ENCODE measurements at regions not wholly inside any gene's neighbourhood (a gene's known extent, or its start where the extent isn't known, plus 50 kb on each side); places are given as distances from the start of the nearest gene placed in this dataset.

GRCh38 chr3:8001307-8001706 is 500.3 kb upstream of the LMCD1 start:
- POLR2A ChIA-PET (ENCODE audit: low non-redundant PET) = no interaction called here
- Histone ChIP-seq H3K4me3 (ENCODE audit: low read depth, low read length, poor library complexity, severe bottlenecking) (no peak overlapping the region), H3K36me3 (ENCODE audit: insufficient read depth, low read length, poor library complexity, severe bottlenecking) (no peaks in the 10 kb centered on the region), H3K27me3 (replicated peaks; ENCODE audit: insufficient read depth, low read depth, low read length, poor library complexity) (peaks cover 8% of the 10 kb centered on the region), H3K27ac (ENCODE audit: low read depth, low read length, poor library complexity, severe bottlenecking) (no peak overlapping the region), H3K9me3 (ENCODE audit: low read depth, low read length, poor library complexity, severe bottlenecking) (no peaks in the 10 kb centered on the region), H3K4me1 (ENCODE audit: insufficient read depth, low read length, poor library complexity, severe bottlenecking) (no peaks in the 10 kb centered on the region)
- no peak for TF ChIP-seq CTCF (conservative IDR thresholded peaks at IDR 0.05; ENCODE audit: low read depth, low read length)
- no peak for TF ChIP-seq EZH2 (IDR thresholded peaks at IDR 0.05; ENCODE audit: borderline replicate concordance, low read depth, low read length, poor library complexity, severe bottlenecking)
- no peak for DNase-seq (ENCODE audit: low spot score)
- CTCF ChIA-PET = no interaction called here
- no TSS peak for BruUV-seq (replicated peaks)
- intact Hi-C loops (cut with micrococcal nuclease; ENCODE audit: unreplicated experiment) = no loop called here

DNA sequence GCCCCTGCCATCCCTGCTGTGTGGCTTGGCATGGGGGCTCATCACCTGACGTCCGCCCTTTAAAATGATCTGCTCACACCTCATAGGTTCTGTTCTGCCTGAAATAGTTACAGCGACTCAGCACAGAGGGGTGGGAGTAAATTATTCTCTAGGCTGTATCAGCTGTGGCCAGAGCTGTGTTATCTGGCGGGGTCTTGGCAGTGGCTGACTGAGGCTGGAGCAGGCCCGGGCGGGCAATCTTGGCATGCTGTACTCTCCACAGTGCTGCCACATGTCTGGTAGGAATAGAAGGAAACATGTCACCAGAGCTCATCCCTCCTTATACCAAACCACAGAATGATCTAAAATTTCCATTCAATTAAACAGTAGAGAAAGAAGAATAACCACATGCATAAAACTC is 499.9 kb upstream of the LMCD1 start:
- H3K4me1 ChIP-seq (ENCODE audit: insufficient read depth, low read length, poor library complexity, severe bottlenecking) = no peaks in the 10 kb centered on the region
- TF ChIP-seq EZH2 (IDR thresholded peaks at IDR 0.05; ENCODE audit: borderline replicate concordance, low read depth, low read length, poor library complexity, severe bottlenecking) (no peak), CTCF (conservative IDR thresholded peaks at IDR 0.05; ENCODE audit: low read depth, low read length) (no peak)
- no TSS peak for BruUV-seq (replicated peaks)
- H3K4me3 ChIP-seq (ENCODE audit: low read depth, low read length, poor library complexity, severe bottlenecking) = no peak overlapping the region
- ChIA-PET CTCF (no interaction called here), POLR2A (ENCODE audit: low non-redundant PET) (no interaction called here)
- intact Hi-C loops (cut with micrococcal nuclease; ENCODE audit: unreplicated experiment) = no loop called here
- H3K9me3 ChIP-seq (ENCODE audit: low read depth, low read length, poor library complexity, severe bottlenecking) = no peaks in the 10 kb centered on the region
- H3K27ac ChIP-seq (ENCODE audit: low read depth, low read length, poor library complexity, severe bottlenecking) = no peak overlapping the region
- H3K36me3 ChIP-seq (ENCODE audit: insufficient read depth, low read length, poor library complexity, severe bottlenecking) = no peaks in the 10 kb centered on the region
- DNase-seq (ENCODE audit: low spot score) = no peak
- peaks cover 8% of the 10 kb centered on the region for H3K27me3 ChIP-seq (replicated peaks; ENCODE audit: insufficient read depth, low read depth, low read length, poor library complexity)

GRCh38 chr3:8011902-8012301 is 489.7 kb upstream of the LMCD1 start:
- H3K4me3 ChIP-seq (ENCODE audit: low read depth, low read length, poor library complexity, severe bottlenecking) = no peak overlapping the region
- no peaks in the 10 kb centered on the region for H3K9me3 ChIP-seq (ENCODE audit: low read depth, low read length, poor library complexity, severe bottlenecking)
- H3K4me1 ChIP-seq (ENCODE audit: insufficient read depth, low read length, poor library complexity, severe bottlenecking) = no peaks in the 10 kb centered on the region
- no peak for DNase-seq (ENCODE audit: low spot score)
- no peak for TF ChIP-seq CTCF (conservative IDR thresholded peaks at IDR 0.05; ENCODE audit: low read depth, low read length)
- no peak for TF ChIP-seq EZH2 (IDR thresholded peaks at IDR 0.05; ENCODE audit: borderline replicate concordance, low read depth, low read length, poor library complexity, severe bottlenecking)
- ChIA-PET CTCF (no interaction called here), POLR2A (ENCODE audit: low non-redundant PET) (no interaction called here)
- H3K27ac ChIP-seq (ENCODE audit: low read depth, low read length, poor library complexity, severe bottlenecking) = no peak overlapping the region
- H3K36me3 ChIP-seq (ENCODE audit: insufficient read depth, low read length, poor library complexity, severe bottlenecking) = no peaks in the 10 kb centered on the region
- intact Hi-C loops (cut with micrococcal nuclease; ENCODE audit: unreplicated experiment) = no loop called here
- BruUV-seq (replicated peaks) = no TSS peak
- no peaks in the 10 kb centered on the region for H3K27me3 ChIP-seq (replicated peaks; ENCODE audit: insufficient read depth, low read depth, low read length, poor library complexity)

All from A673 (cell line).